SK-N-SH (cell line): ENCODE measurements at regions not wholly inside any gene's neighbourhood (a gene's known extent, or its start where the extent isn't known, plus 50 kb on each side); places are given as distances from the start of the nearest gene placed in this dataset.

Source experiments
- CTCF ChIA-PET: fragments of 300-600, 350-600 bp; formaldehyde crosslinking; extraction: SDS; loops from one replicate; lab custom pipeline; 2021; lab: Yijun Ruan, JAX
- POLR2A ChIA-PET: fragments of 350-600 bp; sonication (Branson Sonifier 250); formaldehyde crosslinking; extraction: SDS; loops from one replicate; lab custom pipeline; 2020; ENCODE audit warnings: antibody characterized with exemption, inconsistent platforms; lab: Yijun Ruan, JAX
- DNase-seq: peaks from one replicate; pipeline ENCODE4 v3.0.0; 2012
- H2AFZ ChIP-seq: fragments of 200-600 bp; sonication (generic); 2 replicates; pipeline ENCODE4 v1.8.1; 2016; ENCODE audit warnings: antibody characterized with exemption, mild to moderate bottlenecking, low read depth
- H3F3A ChIP-seq: fragments of 200-600 bp; sonication (generic); replicated peaks from 2 replicates; pipeline ENCODE3; 2016; ENCODE audit warnings: antibody characterized with exemption, mild to moderate bottlenecking; ENCODE audit not compliant: insufficient read depth
- H3K27ac ChIP-seq, 2 experiments: fragments of 200-500 bp in 1 of 2; fragments of 200-600 bp in 1 of 2; sonication (Bioruptor generic) in 1 of 2; sonication (generic), shearing (Covaris generic) in 1 of 2; 2 replicates each; pipeline versions ENCODE4 v1.5.1 to v1.6.1; 2014 to 2016; ENCODE audit warnings: low read depth in 2 of 2, inconsistent platforms in 1 of 2, low read length in 1 of 2, mild to moderate bottlenecking in 1 of 2, mixed read lengths in 1 of 2
- H3K27me3 ChIP-seq: fragments of 200-600 bp; sonication (generic), shearing (Covaris generic); 2 replicates; pipeline ENCODE4 v1.6.1; 2016; ENCODE audit warnings: mixed run types; ENCODE audit not compliant: insufficient read depth
- H3K36me3 ChIP-seq, 2 experiments: fragments of 200-500 bp in 1 of 2; fragments of 200-600 bp in 1 of 2; sonication (Bioruptor generic) in 1 of 2; sonication (generic) in 1 of 2; replicated peaks in 1 of 2; 2 replicates each; pipeline versions ENCODE3 to v1.5.1; 2014 to 2016; ENCODE audit warnings: low read length in 1 of 2, mild to moderate bottlenecking in 1 of 2; ENCODE audit not compliant: insufficient read depth in 2 of 2, control insufficient read depth in 1 of 2
- H3K4me1 ChIP-seq, 2 experiments: fragments of 200-500 bp in 1 of 2; fragments of 200-600 bp in 1 of 2; sonication (Bioruptor generic) in 1 of 2; sonication (generic), shearing (Covaris generic) in 1 of 2; 2 replicates each; pipeline versions ENCODE4 v1.5.1 to v1.6.1; 2014 to 2016; ENCODE audit warnings: low read depth in 1 of 2, low read length in 1 of 2, mixed run types in 1 of 2; ENCODE audit not compliant: insufficient read depth in 2 of 2, control insufficient read depth in 1 of 2
- H3K4me2 ChIP-seq: fragments of 200-600 bp; sonication (generic), shearing (Covaris generic); 2 replicates; pipeline ENCODE4 v1.6.1; 2017; ENCODE audit warnings: mixed run types
- H3K4me3 ChIP-seq, 2 experiments: fragments of 200-500 bp in 1 of 2; fragments of 200-600 bp in 1 of 2; sonication (Bioruptor generic) in 1 of 2; sonication (generic), shearing (Covaris generic) in 1 of 2; 2 replicates each; pipeline versions ENCODE4 v1.5.1 to v1.8.1; 2014 to 2016; ENCODE audit warnings: low read depth in 2 of 2, inconsistent platforms in 1 of 2, low read length in 1 of 2, mild to moderate bottlenecking in 1 of 2, mixed read lengths in 1 of 2, moderate library complexity in 1 of 2
- H3K79me2 ChIP-seq: fragments of 200-600 bp; sonication (generic); 2 replicates; pipeline ENCODE4 v1.8.1; 2017; ENCODE audit warnings: mild to moderate bottlenecking; ENCODE audit not compliant: insufficient read depth
- H3K9ac ChIP-seq: fragments of 200-600 bp; sonication (generic); 2 replicates; pipeline ENCODE4 v1.6.1; 2017; ENCODE audit warnings: mixed run types
- H3K9me2 ChIP-seq: fragments of 200-600 bp; sonication (generic); 2 replicates; pipeline ENCODE4 v1.6.1; 2017; ENCODE audit warnings: mixed run types
- H3K9me3 ChIP-seq: fragments of 200-600 bp; sonication (generic); 2 replicates; pipeline ENCODE4 v1.6.1; 2017; ENCODE audit warnings: mixed run types, mild to moderate bottlenecking, moderate library complexity
- H4K20me1 ChIP-seq: fragments of 200-600 bp; sonication (generic); 2 replicates; pipeline ENCODE4 v1.6.1; 2017; ENCODE audit warnings: mild to moderate bottlenecking, mixed run types; ENCODE audit not compliant: insufficient read depth
- EZH2phosphoT487 ChIP-seq: fragments of 200-600 bp; sonication (generic); IDR thresholded peaks from 2 replicates; pipeline ENCODE4 v1.6.1; 2017; ENCODE audit warnings: low read depth, mixed run types, mild to moderate bottlenecking, antibody characterized with exemption, moderate library complexity, borderline replicate concordance
- FOXJ3 ChIP-seq: sonication (generic); formaldehyde crosslinking; IDR thresholded peaks from 2 replicates; pipeline ENCODE4 v1.5.1; 2020; ENCODE audit warnings: mild to moderate bottlenecking, missing genetic modification reagents
- JUND ChIP-seq: IDR thresholded peaks from 2 replicates; pipeline ENCODE4 v1.4.0; 2012
- PBX3 ChIP-seq: IDR thresholded peaks from 2 replicates; pipeline ENCODE4; 2012
- REST ChIP-seq: IDR thresholded peaks from 2 replicates; pipeline ENCODE4 v1.6.1; 2012; ENCODE audit warnings: mild to moderate bottlenecking, low read depth, low read length, moderate library complexity
- USF2 ChIP-seq: fragments of 150-350 bp; IDR thresholded peaks from 2 replicates; pipeline ENCODE4 v1.6.1; 2017; ENCODE audit warnings: antibody characterized with exemption, low read length, low read depth, borderline replicate concordance
- WGBS: methylation state at CpG from one replicate; pipeline ENCODE4 v1.1.6; 2017; ENCODE audit warnings: low lambda C conversion rate; 5-methylcytosine and 5-hydroxymethylcytosine counted together

- Histone ChIP-seq H2AFZ (no peak overlapping the region), H3K4me2 (no peak overlapping the region), H3K27ac (no peak overlapping the region), H3K9me2 (no peaks in the 10 kb centered on the region), H3K4me1 (no peaks in the 10 kb centered on the region), H3K36me3 (no peaks in the 10 kb centered on the region), H3K27me3 (no peaks in the 10 kb centered on the region), H3K4me3 (no peak overlapping the region), H3K9ac (no peak overlapping the region), H3F3A (no peaks in the 10 kb centered on the region), H3K79me2 (no peaks in the 10 kb centered on the region), H3K9me3 (no peaks in the 10 kb centered on the region), H4K20me1 (no peaks in the 10 kb centered on the region)
- no peak for TF ChIP-seq USF2
- ChIA-PET CTCF (no interaction called here), POLR2A (no interaction called here)
- no peak for DNase-seq
- WGBS: 15% methylated on average over 1 of the region's 1 CpG
These were observed 114.2 kb downstream of the ZNF621 start for GRCh38 chr3:40639006-40639405.

- Histone ChIP-seq H3K4me1 (no peaks in the 10 kb centered on the region; a peak in 1 of 4 replicates), H2AFZ (no peak overlapping the region), H3K9me3 (no peaks in the 10 kb centered on the region), H3K4me3 (no peak overlapping the region), H3K36me3 (no peaks in the 10 kb centered on the region), H3K4me2 (no peak overlapping the region), H3K27me3 (no peaks in the 10 kb centered on the region), H3K9ac (no peak overlapping the region), H3K27ac (no peak overlapping the region), H4K20me1 (no peaks in the 10 kb centered on the region), H3K79me2 (no peaks in the 10 kb centered on the region), H3F3A (no peaks in the 10 kb centered on the region), H3K9me2 (no peaks in the 10 kb centered on the region)
- CTCF ChIA-PET: no interaction called here
- WGBS: 29% methylated on average over 5 of the region's 5 CpGs
- POLR2A ChIA-PET: no interaction called here
- TF ChIP-seq REST: no peak
- TF ChIP-seq FOXJ3 (CRISPR knock-in tag): no peak
- TF ChIP-seq JUND: no peak
- no peak for TF ChIP-seq PBX3
- TF ChIP-seq EZH2phosphoT487: no peak
- DNase-seq: no peak
These were observed 118.1 kb downstream of the ZNF621 start for GRCh38 chr3:40642812-40643211.
